ENCODE measurements at regions not wholly inside any gene's neighbourhood (a gene's known extent, or its start where the extent isn't known, plus 50 kb on each side); places are given as distances from the start of the nearest gene placed in this dataset. TPM values are rescaled to one million over a fixed set of nuclear protein-coding genes. Genes with fewer than 3 reads are reported as not detected.

DNA sequence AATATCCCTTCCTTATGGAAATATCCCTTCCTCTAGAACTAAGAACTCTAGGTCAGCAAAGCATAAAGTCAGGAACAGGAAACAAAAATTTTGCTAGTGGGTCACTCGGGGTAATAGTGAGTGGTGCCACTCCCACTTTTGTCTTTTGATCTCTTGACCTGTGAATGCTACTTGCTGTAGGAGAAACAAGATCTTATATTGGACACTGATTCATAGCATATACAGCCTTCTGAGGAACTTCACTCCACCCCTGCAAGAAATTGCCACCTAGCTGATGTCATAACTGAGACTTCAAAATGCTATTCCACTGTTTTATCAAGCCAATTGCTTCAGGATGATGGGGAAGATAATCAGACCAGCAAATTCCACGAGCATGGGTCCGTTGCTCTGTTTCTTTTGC, 53.3 kb upstream of the PRSS3 start:
- Histone ChIP-seq H4K5ac (ENCODE audit: low read length) (no peak overlapping the region), H3K56ac (ENCODE audit: low read length) (no peak overlapping the region), H3K4me1 (ENCODE audit: control insufficient read depth, low read depth, low read length) (no peaks in the 10 kb centered on the region), H3K4ac (ENCODE audit: low read depth, low read length) (no peak overlapping the region), H2BK15ac (replicated peaks; ENCODE audit: low read depth) (no peak overlapping the region), H3K79me1 (ENCODE audit: low read length) (no peaks in the 10 kb centered on the region), H3K4me2 (ENCODE audit: low read length) (no peak overlapping the region), H2BK120ac (ENCODE audit: low read depth, low read length) (no peak overlapping the region), H3K23ac (ENCODE audit: low read length) (no peak overlapping the region), H3K9ac (ENCODE audit: low read length) (no peak overlapping the region), H4K8ac (ENCODE audit: low read depth, low read length) (no peak overlapping the region), H3K27me3 (ENCODE audit: insufficient read depth, low read length, poor library complexity) (no peaks in the 10 kb centered on the region), H3K4me3 (ENCODE audit: low read length) (no peak overlapping the region), H2BK5ac (ENCODE audit: low read length) (no peak overlapping the region), H3K36me3 (ENCODE audit: control insufficient read depth, insufficient read depth, low read length) (no peaks in the 10 kb centered on the region), H3K79me2 (ENCODE audit: control insufficient read depth, insufficient read depth, low read length) (no peaks in the 10 kb centered on the region), H3K27ac (ENCODE audit: low read depth, low read length) (no peak overlapping the region), H2AK5ac (ENCODE audit: low read length) (no peak overlapping the region), H3K18ac (ENCODE audit: low read length) (no peak overlapping the region)
- no CpG with 5 or more reads among the region's 3 CpGs for WGBS (ENCODE audit: extremely low coverage, insufficient coverage, low lambda C conversion rate)
- no peak for DNase-seq

DNA sequence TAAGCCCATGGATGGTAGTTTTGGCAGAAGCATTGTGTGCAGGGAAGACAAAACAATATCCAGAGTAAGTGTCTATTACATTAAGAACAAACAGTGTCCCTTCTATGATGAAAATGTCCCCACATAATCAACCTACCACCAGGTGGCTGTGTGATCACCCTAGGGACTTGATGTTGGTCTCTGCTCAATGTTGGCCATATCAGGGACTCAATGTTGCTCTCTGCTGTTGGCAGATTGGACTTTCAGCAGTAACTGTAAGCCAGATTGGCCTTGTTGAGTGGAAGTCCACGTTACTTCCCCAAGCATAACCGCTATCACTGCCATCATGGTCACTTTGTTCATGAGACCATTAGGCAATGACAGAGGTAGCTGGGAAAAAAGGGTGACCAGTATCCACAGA, 52.8 kb upstream of the PRSS3 start:
- H3K36me3 ChIP-seq (ENCODE audit: control insufficient read depth, insufficient read depth, low read length): no peaks in the 10 kb centered on the region
- WGBS (ENCODE audit: extremely low coverage, insufficient coverage, low lambda C conversion rate): no CpG with 5 or more reads among the region's 2 CpGs

More for the DNA sequence above, 52.8 kb upstream of the PRSS3 start:
- no peak overlapping the region for H2AK5ac ChIP-seq (ENCODE audit: low read length)
- H3K79me2 ChIP-seq (ENCODE audit: control insufficient read depth, insufficient read depth, low read length): no peaks in the 10 kb centered on the region
- H2BK15ac ChIP-seq (replicated peaks; ENCODE audit: low read depth): no peak overlapping the region
- no peak overlapping the region for H2BK5ac ChIP-seq (ENCODE audit: low read length)
- peak; percentile 45 for DNase-seq
- no peak overlapping the region for H3K18ac ChIP-seq (ENCODE audit: low read length)
- H3K4me2 ChIP-seq (ENCODE audit: low read length): no peak overlapping the region
- no peak overlapping the region for H3K56ac ChIP-seq (ENCODE audit: low read length)
- no peak overlapping the region for H3K27ac ChIP-seq (ENCODE audit: low read depth, low read length)
- no peaks in the 10 kb centered on the region for H3K4me1 ChIP-seq (ENCODE audit: control insufficient read depth, low read depth, low read length)
- H3K79me1 ChIP-seq (ENCODE audit: low read length): no peaks in the 10 kb centered on the region
- no peak overlapping the region for H3K4ac ChIP-seq (ENCODE audit: low read depth, low read length)
- no peak overlapping the region for H3K9ac ChIP-seq (ENCODE audit: low read length)
- no peak overlapping the region for H4K8ac ChIP-seq (ENCODE audit: low read depth, low read length)
- no peak overlapping the region for H4K5ac ChIP-seq (ENCODE audit: low read length)
- H3K4me3 ChIP-seq (ENCODE audit: low read length): no peak overlapping the region
- H2BK120ac ChIP-seq (ENCODE audit: low read depth, low read length): no peak overlapping the region
- no peaks in the 10 kb centered on the region for H3K27me3 ChIP-seq (ENCODE audit: insufficient read depth, low read length, poor library complexity)
- H3K23ac ChIP-seq (ENCODE audit: low read length): no peak overlapping the region

Small RNA genes lying in the stretch of these regions (small RNA-seq; reads per million reads assigned to genes)
- gene TRBV22OR9-2 (ENCODE audit: insufficient read depth) (not detected), gene TRBV26OR9-2 (ENCODE audit: insufficient read depth) (not detected)

Measured in mesendoderm (in vitro differentiated cells).